ENCODE measurements at regions not wholly inside any gene's neighbourhood (a gene's known extent, or its start where the extent isn't known, plus 50 kb on each side); places are given as distances from the start of the nearest gene placed in this dataset.

- TF ChIP-seq E2F5 (CRISPR knock-in tag; IDR thresholded peaks at IDR 0.05) (no peak), TCF7 (CRISPR knock-in tag; IDR thresholded peaks at IDR 0.05; ENCODE audit: low read depth) (no peak), SMAD3 (CRISPR knock-in tag; IDR thresholded peaks at IDR 0.05; ENCODE audit: borderline replicate concordance) (no peak), ZNF423 (CRISPR knock-in tag; IDR thresholded peaks at IDR 0.05) (no peak), IRF2 (CRISPR knock-in tag; IDR thresholded peaks at IDR 0.05; ENCODE audit: borderline replicate concordance, low read depth) (no peak), TEAD4 (CRISPR knock-in tag; IDR thresholded peaks at IDR 0.05) (no peak), MYBL2 (CRISPR knock-in tag; IDR thresholded peaks at IDR 0.05) (no peak), USF1 (CRISPR knock-in tag; IDR thresholded peaks at IDR 0.05) (no peak), ATF2 (CRISPR knock-in tag; IDR thresholded peaks at IDR 0.05; ENCODE audit: borderline replicate concordance, low read depth) (no peak)
Measured at GRCh38 chr5:163172540-163173338, 264.7 kb upstream of the CCNG1 start (continued).

- no peak overlapping the region for H3K27ac Mint-ChIP-seq
- ChIA-PET POLR2A (no interaction called here), CTCF (interaction anchor here (0.6 to 1.2 kb wide), 3 partner anchors 98 to 231 kb away, joined by 3 to 5 read pairs (median 5); no protein-coding TSS in a partner anchor)
- no peak for DNase-seq (ENCODE audit: low spot score)
- no peaks in the 10 kb centered on the region for H3K27me3 Mint-ChIP-seq (ENCODE audit: low read depth)
- no peaks in the 10 kb centered on the region for H3K9me3 Mint-ChIP-seq
- peaks cover 22% of the 10 kb centered on the region for H3K4me1 Mint-ChIP-seq
- H3K4me3 Mint-ChIP-seq: no peak overlapping the region
- ATAC-seq: no peak
- H3K36me3 Mint-ChIP-seq: no peaks in the 10 kb centered on the region
- TF ChIP-seq ZNF425 (CRISPR knock-in tag; conservative IDR thresholded peaks at IDR 0.05) (no peak), GRHL2 (CRISPR knock-in tag; IDR thresholded peaks at IDR 0.05; ENCODE audit: insufficient replicate concordance, severe bottlenecking) (no peak), ATF1 (CRISPR knock-in tag; IDR thresholded peaks at IDR 0.05) (no peak), RORB (CRISPR knock-in tag; IDR thresholded peaks at IDR 0.05) (no peak), ZNF423 (CRISPR knock-in tag; IDR thresholded peaks at IDR 0.05) (no peak), NR2C2 (CRISPR knock-in tag; IDR thresholded peaks at IDR 0.05) (no peak), CDX4 (CRISPR knock-in tag; IDR thresholded peaks at IDR 0.05; ENCODE audit: borderline replicate concordance) (no peak), MLX (CRISPR knock-in tag; IDR thresholded peaks at IDR 0.05) (no peak), JUN (CRISPR knock-in tag; IDR thresholded peaks at IDR 0.05) (no peak), E2F5 (CRISPR knock-in tag; IDR thresholded peaks at IDR 0.05) (no peak), MXD4 (CRISPR knock-in tag; IDR thresholded peaks at IDR 0.05; ENCODE audit: borderline replicate concordance) (no peak), TP53 (CRISPR knock-in tag; IDR thresholded peaks at IDR 0.05) (no peak), ZNF281 (CRISPR knock-in tag; IDR thresholded peaks at IDR 0.05) (no peak), ZSCAN18 (CRISPR knock-in tag; IDR thresholded peaks at IDR 0.05) (no peak), ZNF138 (CRISPR knock-in tag; conservative IDR thresholded peaks at IDR 0.05) (no peak), EMX1 (CRISPR knock-in tag; IDR thresholded peaks at IDR 0.05) (no peak), SMAD3 (CRISPR knock-in tag; IDR thresholded peaks at IDR 0.05; ENCODE audit: borderline replicate concordance) (no peak), ZNF396 (CRISPR knock-in tag; IDR thresholded peaks at IDR 0.05; ENCODE audit: borderline replicate concordance) (no peak)
Measured at GRCh38 chr5:163177971-163178370, 259.4 kb upstream of the CCNG1 start.

All from WTC11 (cell line).